Lower leg skin (tissue), 3 donors: ENCODE measurements at regions not wholly inside any gene's neighbourhood (a gene's known extent, or its start where the extent isn't known, plus 50 kb on each side); places are given as distances from the start of the nearest gene placed in this dataset.

Experiments
- CTCF ChIP-seq, 3 donors: fragments of 450-650 bp; IDR thresholded peaks; one replicate each; pipeline ENCODE4 v1.5.1; 2016; ENCODE audit warnings: antibody characterized with exemption in 3 of 3, mild to moderate bottlenecking in 3 of 3, moderate library complexity in 2 of 3
- POLR2A ChIP-seq, 2 donors: fragments of 450-650 bp; IDR thresholded peaks; one replicate each; pipeline ENCODE4 v1.6.1; 2016 to 2017; ENCODE audit warnings: antibody characterized with exemption in 2 of 2, mild to moderate bottlenecking in 1 of 2, moderate library complexity in 1 of 2

DNA sequence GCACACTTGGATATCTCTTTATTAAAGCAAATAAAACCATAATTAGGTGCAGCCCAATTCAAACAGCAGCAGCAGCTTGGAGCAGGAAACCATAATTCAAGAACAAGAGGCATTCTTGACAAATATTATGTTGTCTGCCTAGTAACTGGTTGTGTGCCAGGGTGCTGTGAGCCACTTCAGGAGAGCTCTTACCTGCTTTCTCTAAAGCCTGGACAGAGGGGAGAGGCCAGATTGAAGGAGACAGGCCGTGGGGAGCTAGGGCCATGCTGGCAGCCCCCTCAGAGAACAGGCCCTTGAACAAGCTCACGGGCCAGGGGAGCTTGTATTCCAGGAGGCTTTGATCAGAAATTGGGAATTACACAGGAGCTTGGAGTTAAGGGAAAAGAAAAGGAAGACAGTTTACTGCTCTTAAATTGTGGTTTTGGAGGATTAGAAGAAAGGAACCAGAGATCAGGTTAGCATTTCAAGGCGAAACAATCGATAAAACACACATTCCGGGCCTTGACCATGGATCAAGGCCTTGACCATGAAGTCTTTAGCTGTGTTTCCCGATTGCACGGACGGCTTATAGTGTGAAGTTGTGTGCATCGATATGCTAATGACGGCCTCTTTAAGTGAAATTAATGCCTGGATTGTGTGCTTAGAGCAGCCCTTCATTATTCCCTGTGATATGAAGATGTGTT lies 69.8 kb upstream of the NKX2-2 start:
- no peak for TF ChIP-seq CTCF (IDR thresholded peaks at IDR 0.05)
- no peak for TF ChIP-seq POLR2A (IDR thresholded peaks at IDR 0.05)
